Globus pallidus (tissue), 1 donor: ENCODE measurements at regions not wholly inside any gene's neighbourhood (a gene's known extent, or its start where the extent isn't known, plus 50 kb on each side); places are given as distances from the start of the nearest gene placed in this dataset.
"Not testable (repeated sequence)": the region's sequence is repeated elsewhere in the genome, so short reads cannot be mapped to it uniquely, and the experiment has no call there.

Experiments used
- DNase-seq: peaks from one replicate; pipeline ENCODE4 v3.0.0-alpha.2; 2015; ENCODE audit warnings: low spot score

DNA sequence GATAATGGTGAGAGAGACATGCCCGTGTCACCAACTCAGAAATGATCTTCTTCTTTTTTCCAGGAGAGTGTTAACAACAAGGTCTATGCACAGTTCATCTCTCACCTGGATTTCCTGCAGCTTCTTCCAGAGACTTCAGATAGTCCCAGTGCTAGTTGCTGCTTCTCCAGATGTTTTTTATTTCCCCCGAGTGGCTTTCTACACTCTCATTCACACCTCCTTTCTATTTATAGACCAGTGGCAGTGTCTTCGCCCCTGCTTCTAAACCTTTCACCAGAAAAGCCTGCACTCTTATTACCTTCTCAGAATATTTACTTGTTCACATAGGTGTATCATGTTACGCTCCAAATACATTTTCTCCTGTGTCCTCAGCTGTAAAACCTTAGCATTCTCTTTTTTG lies 558.8 kb upstream of the CHAC2 start:
- DNase-seq: no peak

DNA sequence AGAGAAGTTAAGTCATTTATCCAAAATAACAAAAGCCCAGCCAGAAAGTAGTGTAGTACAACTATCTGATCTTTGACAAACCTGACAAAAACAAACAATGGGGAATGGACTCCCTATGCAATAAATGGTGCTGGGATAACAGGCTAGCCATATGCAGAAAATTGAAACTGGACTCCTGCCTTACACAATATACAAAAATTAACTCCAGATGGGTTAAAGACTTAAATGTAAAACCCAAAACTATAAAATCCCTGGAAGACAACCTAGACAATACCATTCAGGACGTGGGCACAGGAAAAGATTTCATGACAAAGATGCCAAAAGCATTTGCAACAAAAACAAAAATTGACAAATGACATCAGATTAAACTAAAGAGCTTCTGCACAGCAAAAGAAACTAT lies 561.4 kb upstream of the CHAC2 start:
- DNase-seq: not testable (repeated sequence)

DNA sequence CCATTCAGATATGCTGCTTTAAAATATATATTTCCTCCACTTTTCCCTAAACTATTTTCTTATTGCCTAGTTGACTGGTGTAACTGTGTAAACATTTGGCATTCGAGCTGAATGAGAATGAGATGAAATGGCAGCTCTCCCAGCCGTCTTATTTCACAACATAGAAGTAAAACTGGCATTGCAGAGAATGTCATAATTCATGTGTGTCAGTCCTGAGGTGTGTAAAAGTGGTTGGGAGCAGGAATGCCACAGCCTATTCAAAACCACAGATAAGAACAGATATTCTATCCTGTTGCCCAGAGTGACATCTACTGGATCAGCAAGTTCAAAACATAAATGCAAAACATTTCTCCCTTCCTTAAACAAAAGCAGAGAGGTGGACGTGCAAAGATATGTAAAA lies 565.5 kb upstream of the CHAC2 start:
- no peak for DNase-seq

GRCh38 chr2:53200072-53200471 lies 567.5 kb upstream of the CHAC2 start:
- DNase-seq: no peak

- DNase-seq: no peak
Measured at GRCh38 chr2:53188851-53189510, 578.6 kb upstream of the CHAC2 start.

DNA sequence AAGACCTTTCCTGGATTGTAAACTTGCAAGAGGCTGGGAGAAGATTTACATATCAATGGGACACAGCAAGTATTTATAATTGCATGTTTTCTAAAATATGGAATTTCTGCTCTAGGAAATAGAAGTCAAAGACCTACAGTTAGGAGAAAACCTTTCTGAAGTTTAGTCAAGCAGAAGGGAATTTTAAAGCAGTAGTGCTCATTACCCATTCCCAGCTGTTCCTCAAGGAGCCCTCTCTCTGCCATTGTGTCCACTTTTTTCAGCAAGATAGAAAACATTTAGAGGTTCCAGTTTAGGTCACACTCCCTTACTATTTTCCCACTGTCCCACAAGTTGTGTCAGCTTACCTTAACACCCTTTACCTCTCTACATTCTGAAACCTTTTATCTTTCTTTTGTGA lies 584.0 kb upstream of the CHAC2 start:
- no peak for DNase-seq

- DNase-seq: no peak
Measured at GRCh38 chr2:53182601-53183000, 585.0 kb upstream of the CHAC2 start.

GRCh38 chr2:53181759-53182158 lies 585.8 kb upstream of the CHAC2 start:
- DNase-seq: no peak

- no peak for DNase-seq
Measured at GRCh38 chr2:53177327-53177726, 590.3 kb upstream of the CHAC2 start.

DNA sequence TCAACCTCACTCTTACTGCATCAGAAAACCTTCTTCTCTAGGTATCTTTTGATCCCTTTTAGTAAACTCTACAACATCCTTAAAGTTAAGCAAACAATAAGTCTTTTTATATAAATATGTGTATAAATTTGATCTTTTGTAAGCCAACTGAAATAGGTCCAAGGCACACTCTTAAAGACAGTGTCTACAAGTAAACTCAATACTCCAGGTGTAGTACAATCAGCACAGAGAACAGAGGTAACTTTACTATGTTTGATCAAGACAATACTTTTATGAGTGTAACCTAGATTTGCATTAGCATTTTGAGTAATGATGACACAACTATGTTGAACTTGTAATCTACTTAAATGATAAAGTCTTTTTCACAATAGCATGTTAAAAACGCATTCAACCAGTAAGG lies 593.1 kb upstream of the CHAC2 start:
- no peak for DNase-seq

DNA sequence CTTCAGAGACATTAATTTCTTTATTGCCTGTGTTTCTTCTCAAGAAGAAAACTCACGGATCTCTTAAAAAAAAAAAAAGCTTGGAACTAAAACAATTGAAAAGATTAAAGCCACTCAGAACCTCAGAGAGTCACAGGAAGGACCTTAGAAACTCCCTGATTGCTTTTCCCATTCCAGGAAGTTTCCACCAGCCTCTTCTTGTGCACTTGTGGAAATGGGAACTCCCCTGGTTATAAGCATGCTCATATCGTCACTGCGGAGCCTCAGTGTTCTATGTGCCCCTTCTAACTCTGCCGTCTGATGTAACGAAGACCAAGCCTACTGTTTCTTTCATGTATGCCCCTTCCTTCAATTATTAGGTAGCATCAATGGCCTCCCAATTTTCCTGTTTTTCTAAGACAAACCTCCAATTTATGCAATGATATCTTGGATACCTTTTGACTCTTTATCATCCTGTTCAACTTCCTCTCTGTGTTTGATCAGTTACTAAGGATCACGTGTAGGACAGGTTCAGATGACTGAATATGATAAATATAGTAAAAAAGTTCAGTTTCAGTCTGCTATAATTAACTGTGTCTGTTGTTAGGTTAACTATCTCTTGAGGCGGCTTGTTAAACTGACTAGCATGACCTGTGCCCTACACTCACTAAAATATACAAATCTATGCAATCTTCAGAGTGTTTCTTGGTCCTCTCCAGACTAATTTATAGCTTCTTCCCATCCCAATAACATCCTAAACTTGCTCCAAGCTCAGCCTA lies 593.7 kb upstream of the CHAC2 start:
- no peak for DNase-seq

- DNase-seq: no peak
Measured at GRCh38 chr2:53173091-53173490, 594.5 kb upstream of the CHAC2 start.

DNA sequence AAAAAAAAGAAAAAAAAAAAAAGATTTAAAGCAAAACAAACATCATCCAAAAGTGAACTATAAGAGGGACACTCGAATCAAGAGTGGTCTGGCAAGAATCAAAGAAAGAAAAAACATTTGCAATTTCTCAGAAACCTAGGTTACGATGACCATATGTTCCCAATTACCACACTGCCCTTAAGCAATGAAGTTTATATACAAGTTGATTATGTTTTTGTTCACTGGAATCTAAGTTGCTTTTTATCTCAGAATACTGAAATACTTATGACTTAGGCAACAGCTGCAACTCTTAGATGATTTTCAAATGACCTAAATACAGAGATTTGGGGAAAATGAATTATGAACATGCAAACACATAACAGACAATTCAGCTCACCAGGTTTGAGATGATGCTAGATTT lies 597.1 kb upstream of the CHAC2 start:
- DNase-seq: no peak

DNA sequence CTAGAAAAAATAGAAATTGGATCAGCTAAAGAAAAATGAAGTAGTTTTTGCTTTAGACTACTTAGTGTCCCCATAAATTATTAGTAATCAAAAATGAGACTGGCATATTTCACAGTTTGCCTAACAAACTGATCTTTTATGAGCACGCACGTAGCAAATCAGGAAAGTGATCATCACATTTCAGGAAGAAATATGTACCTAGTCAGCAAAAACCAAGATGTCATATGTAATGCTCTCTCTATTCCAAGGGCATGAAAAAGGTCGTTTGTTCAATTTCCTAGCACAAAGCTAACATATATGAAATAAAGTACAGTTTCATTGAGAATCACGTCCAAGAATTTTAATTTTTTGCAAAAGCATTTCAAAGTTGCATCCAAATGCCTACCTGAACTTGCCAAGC lies 600.4 kb upstream of the CHAC2 start:
- DNase-seq: no peak

- no peak for DNase-seq
Measured at GRCh38 chr2:53150146-53150545, 617.5 kb upstream of the CHAC2 start.

- no peak for DNase-seq
Measured at GRCh38 chr2:53148221-53148620, 619.4 kb upstream of the CHAC2 start.

GRCh38 chr2:53131416-53131815 lies 636.2 kb upstream of the CHAC2 start:
- no peak for DNase-seq

DNA sequence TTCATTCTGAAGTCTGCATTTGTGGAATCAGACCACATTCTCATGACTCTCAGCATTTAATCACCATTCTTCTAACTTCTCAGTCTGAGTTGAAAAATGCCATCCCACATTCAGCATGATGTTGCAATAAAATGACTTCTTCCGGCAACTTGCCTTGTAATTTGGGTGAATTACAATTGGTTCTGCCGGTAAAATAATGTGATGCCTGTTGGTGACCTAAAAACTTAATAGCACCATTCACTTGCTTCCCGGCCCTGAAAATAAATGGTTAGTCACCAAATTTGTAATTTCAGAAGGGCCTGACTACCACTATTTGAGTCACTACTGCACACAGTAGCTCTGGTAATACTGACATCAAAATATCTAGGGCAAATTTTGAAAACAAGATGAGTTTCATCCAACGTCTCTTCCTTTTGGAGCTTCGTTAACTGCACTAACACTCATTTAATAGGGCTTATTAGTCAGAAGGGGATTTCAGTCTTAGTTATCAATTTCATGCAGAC lies 637.1 kb upstream of the CHAC2 start:
- no peak for DNase-seq

GRCh38 chr2:53129851-53130250 lies 637.8 kb upstream of the CHAC2 start:
- no peak for DNase-seq

DNA sequence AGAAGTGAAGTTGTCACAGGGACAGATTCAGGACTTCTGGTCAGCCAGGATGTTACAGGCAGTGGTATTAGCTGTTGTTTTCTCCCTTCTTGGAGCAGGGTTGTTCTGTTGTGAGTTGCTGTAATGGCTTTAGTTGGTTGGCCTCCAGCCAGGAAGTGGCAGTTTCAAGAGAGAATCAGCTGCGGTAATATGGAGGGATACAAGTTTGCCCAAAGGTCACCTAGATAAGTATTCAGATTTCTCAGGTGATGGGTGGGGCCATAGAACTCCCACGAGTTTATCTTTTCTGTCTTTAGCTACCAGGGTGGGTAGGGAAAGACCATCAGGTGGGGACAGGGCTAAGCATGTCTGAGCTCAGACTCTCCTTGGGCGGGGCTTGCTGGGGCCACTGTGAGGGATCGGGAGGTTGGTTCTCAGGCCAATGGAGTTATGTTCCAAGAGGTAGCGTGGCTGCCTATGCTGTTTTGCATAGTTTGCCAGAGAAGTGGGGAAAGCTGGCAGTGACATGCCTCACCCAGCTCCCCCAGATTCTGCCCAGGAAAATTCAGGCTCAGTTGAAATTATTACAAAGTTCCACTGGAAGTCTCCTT lies 640.4 kb upstream of the CHAC2 start:
- DNase-seq: no peak

GRCh38 chr2:53114991-53115390 lies 652.6 kb upstream of the CHAC2 start:
- DNase-seq: no peak

GRCh38 chr2:53114582-53114981 lies 653.0 kb upstream of the CHAC2 start:
- no peak for DNase-seq

DNA sequence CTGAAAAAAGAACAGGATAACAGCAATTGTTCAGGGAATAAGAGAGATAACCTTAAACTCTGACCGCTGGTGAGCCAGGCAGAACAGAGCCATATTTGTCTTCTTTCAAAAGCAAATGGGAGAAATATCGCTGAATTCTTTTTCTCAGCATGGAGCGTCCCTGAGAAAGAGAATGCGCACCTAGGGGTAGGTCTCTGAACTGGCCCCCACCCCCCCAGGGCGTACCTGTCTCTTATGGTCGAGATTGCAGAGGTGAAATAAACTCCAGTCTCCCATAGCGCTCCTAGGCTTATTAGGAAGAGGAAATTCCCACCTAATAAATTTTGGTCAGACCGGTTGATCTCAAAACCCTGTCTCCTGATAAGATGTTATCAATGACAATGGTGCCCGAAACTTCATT lies 655.2 kb upstream of the CHAC2 start:
- not testable (repeated sequence) for DNase-seq
